Mesenchymal stem cell (in vitro differentiated cells and primary cell): ENCODE measurements at regions not wholly inside any gene's neighbourhood (a gene's known extent, or its start where the extent isn't known, plus 50 kb on each side); places are given as distances from the start of the nearest gene placed in this dataset.

Experiments
- DNase-seq: peaks from one replicate; pipeline ENCODE4 v3.0.0-alpha.2; 2013
- H2AFZ ChIP-seq: one replicate; pipeline ENCODE4 v1.6.1; 2013; ENCODE audit warnings: low read depth, mild to moderate bottlenecking, control low read depth, inconsistent platforms, low read length, moderate library complexity
- H2AK5ac ChIP-seq: 2 replicates; pipeline ENCODE4 v1.6.1; 2013; ENCODE audit warnings: low read length, moderate library complexity, mild to moderate bottlenecking, inconsistent platforms; ENCODE audit not compliant: severe bottlenecking
- H2BK120ac ChIP-seq: one replicate; pipeline ENCODE4 v1.6.1; 2013; ENCODE audit warnings: low read depth, mild to moderate bottlenecking, inconsistent platforms, low read length, moderate library complexity
- H2BK12ac ChIP-seq, 2 experiments: one replicate each; pipeline ENCODE4 v1.6.1; 2013; ENCODE audit warnings: inconsistent platforms in 2 of 2, low read length in 2 of 2, mild to moderate bottlenecking in 2 of 2, moderate library complexity in 2 of 2, control low read depth in 1 of 2
- H2BK15ac ChIP-seq: one replicate; pipeline ENCODE4 v1.6.1; 2013; ENCODE audit warnings: mild to moderate bottlenecking, low read depth, inconsistent platforms; ENCODE audit not compliant: poor library complexity, severe bottlenecking
- H2BK5ac ChIP-seq: 2 replicates; pipeline ENCODE4 v1.6.1; 2013; ENCODE audit warnings: low read depth, mild to moderate bottlenecking, low read length, control low read depth, inconsistent platforms; ENCODE audit not compliant: poor library complexity, severe bottlenecking
- H3K14ac ChIP-seq, 2 experiments: one replicate each; pipeline ENCODE4 v1.6.1; 2013; ENCODE audit warnings: inconsistent platforms in 2 of 2, low read length in 2 of 2, control low read depth in 1 of 2, mild to moderate bottlenecking in 1 of 2, moderate library complexity in 1 of 2
- H3K18ac ChIP-seq, 2 experiments: one replicate each; pipeline ENCODE4 v1.6.1; 2013; ENCODE audit warnings: inconsistent platforms in 2 of 2, low read length in 2 of 2, control low read depth in 1 of 2, low read depth in 1 of 2, mild to moderate bottlenecking in 1 of 2
- H3K23ac ChIP-seq, 2 experiments: one replicate each; pipeline ENCODE4 v1.6.1; 2013; ENCODE audit warnings: inconsistent platforms in 2 of 2, low read length in 2 of 2, mild to moderate bottlenecking in 2 of 2, moderate library complexity in 2 of 2, control low read depth in 1 of 2
- H3K27ac ChIP-seq: 2 replicates; pipeline ENCODE4 v1.5.1; 2013; ENCODE audit warnings: mild to moderate bottlenecking, moderate library complexity, low read length, control low read depth, inconsistent platforms; ENCODE audit not compliant: poor library complexity, severe bottlenecking
- H3K27me3 ChIP-seq, 2 experiments: 2 replicates each; pipeline versions ENCODE4 v1.6.1 to v1.7.0; 2013; ENCODE audit warnings: low read length in 2 of 2, mild to moderate bottlenecking in 2 of 2, moderate library complexity in 2 of 2, control low read depth in 1 of 2, inconsistent platforms in 1 of 2; ENCODE audit not compliant: control insufficient read depth in 1 of 2, insufficient read depth in 1 of 2
- H3K36me3 ChIP-seq, 2 experiments: 2 replicates each; pipeline versions ENCODE4 v1.6.1 to v1.7.0; 2013; ENCODE audit warnings: low read length in 2 of 2, control low read depth in 1 of 2, inconsistent platforms in 1 of 2, low read depth in 1 of 2, mild to moderate bottlenecking in 1 of 2; ENCODE audit not compliant: insufficient read depth in 2 of 2, control insufficient read depth in 1 of 2
- H3K4ac ChIP-seq, 2 experiments: one replicate each; pipeline ENCODE4 v1.6.1; 2013; ENCODE audit warnings: inconsistent platforms in 2 of 2, low read length in 2 of 2, mild to moderate bottlenecking in 2 of 2, moderate library complexity in 2 of 2, control low read depth in 1 of 2, low read depth in 1 of 2
- H3K4me1 ChIP-seq: 2 replicates; pipeline ENCODE4 v1.6.1; 2013; ENCODE audit warnings: low read depth, low read length, control low read depth; ENCODE audit not compliant: control insufficient read depth, insufficient read depth
- H3K4me2 ChIP-seq: 2 replicates; pipeline ENCODE4 v1.6.1; 2013; ENCODE audit warnings: low read length, mild to moderate bottlenecking, inconsistent platforms; ENCODE audit not compliant: poor library complexity, severe bottlenecking
- H3K4me3 ChIP-seq, 2 experiments: 2 replicates each; pipeline versions ENCODE4 v1.5.1 to v1.7.0; 2013; ENCODE audit warnings: low read length in 2 of 2, mild to moderate bottlenecking in 2 of 2, control low read depth in 1 of 2, low read depth in 1 of 2; ENCODE audit not compliant: insufficient read depth in 1 of 2
- H3K79me1 ChIP-seq: replicated peaks from 2 replicates; pipeline ENCODE4 v1.6.1; 2013; ENCODE audit warnings: mild to moderate bottlenecking, control low read depth, low read length, inconsistent platforms; ENCODE audit not compliant: poor library complexity, severe bottlenecking
- H3K9ac ChIP-seq: 2 replicates; pipeline ENCODE4 v1.7.0; 2013; ENCODE audit warnings: mild to moderate bottlenecking, low read length, moderate library complexity
- H3K9me3 ChIP-seq: 2 replicates; pipeline ENCODE4 v1.7.0; 2013; ENCODE audit warnings: mild to moderate bottlenecking, low read length; ENCODE audit not compliant: control insufficient read depth
- H4K8ac ChIP-seq: one replicate; pipeline ENCODE4 v1.6.1; 2013; ENCODE audit warnings: inconsistent platforms, mild to moderate bottlenecking, low read length, moderate library complexity
- H4K91ac ChIP-seq: one replicate; pipeline ENCODE4 v1.6.1; 2013; ENCODE audit warnings: mild to moderate bottlenecking, low read length, inconsistent platforms
- WGBS: methylation state at CpG from one replicate; pipeline ENCODE4 v1.1.7; 2013; ENCODE audit warnings: mixed read lengths; 5-methylcytosine and 5-hydroxymethylcytosine counted together

GRCh38 chr5:36478646-36479317, 127.6 kb upstream of the SLC1A3 start:
- WGBS = 87% methylated on average over 6 of the region's 7 CpGs
- Histone ChIP-seq H3K4me2 (no peak overlapping the region), H3K79me1 (no peaks in the 10 kb centered on the region), H2AFZ (no peak overlapping the region), H3K18ac (no peak overlapping the region), H2BK15ac (no peak overlapping the region), H3K36me3 (no peaks in the 10 kb centered on the region), H3K27ac (no peak overlapping the region), H3K9me3 (no peaks in the 10 kb centered on the region), H3K23ac (no peak overlapping the region), H2BK120ac (no peak overlapping the region), H2BK12ac (no peak overlapping the region), H3K9ac (no peak overlapping the region), H4K91ac (no peak overlapping the region), H2AK5ac (no peak overlapping the region), H3K4me3 (no peak overlapping the region), H4K8ac (no peak overlapping the region), H3K14ac (no peak overlapping the region), H2BK5ac (no peak overlapping the region), H3K4ac (no peak overlapping the region), H3K4me1 (no peaks in the 10 kb centered on the region), H3K27me3 (no peaks in the 10 kb centered on the region)
- DNase-seq = no peak

GRCh38 chr5:36481454-36482120, 124.8 kb upstream of the SLC1A3 start:
- no peak for DNase-seq
- WGBS = 76% methylated on average over 4 of the region's 5 CpGs
- no peaks in the 10 kb centered on the region for H3K27me3 ChIP-seq

GRCh38 chr5:36482812-36483211, 123.6 kb upstream of the SLC1A3 start:
- H2AK5ac ChIP-seq = no peak overlapping the region
- no peaks in the 10 kb centered on the region for H3K36me3 ChIP-seq
- no peak overlapping the region for H2AFZ ChIP-seq

More at GRCh38 chr5:36481454-36482120, 124.8 kb upstream of the SLC1A3 start:
- Histone ChIP-seq H3K23ac (no peak overlapping the region), H2BK15ac (no peak overlapping the region), H3K27ac (no peak overlapping the region), H2BK12ac (no peak overlapping the region), H4K8ac (no peak overlapping the region), H3K4me2 (no peak overlapping the region), H3K79me1 (no peaks in the 10 kb centered on the region), H2AFZ (no peak overlapping the region), H2AK5ac (no peak overlapping the region), H3K4me3 (no peak overlapping the region), H3K14ac (no peak overlapping the region), H2BK120ac (no peak overlapping the region), H3K4ac (no peak overlapping the region), H4K91ac (no peak overlapping the region), H3K9me3 (no peaks in the 10 kb centered on the region), H3K9ac (no peak overlapping the region), H2BK5ac (no peak overlapping the region), H3K18ac (no peak overlapping the region), H3K4me1 (no peaks in the 10 kb centered on the region), H3K36me3 (no peaks in the 10 kb centered on the region)

GRCh38 chr5:36489505-36489904, 116.9 kb upstream of the SLC1A3 start:
- Histone ChIP-seq H3K9ac (no peak overlapping the region), H2AFZ (no peak overlapping the region), H2AK5ac (peak overlapping the region; percentile 70), H3K27me3 (no peaks in the 10 kb centered on the region), H3K14ac (no peak overlapping the region), H3K36me3 (no peaks in the 10 kb centered on the region), H2BK120ac (no peak overlapping the region), H3K4ac (no peak overlapping the region), H3K4me3 (no peak overlapping the region), H4K8ac (no peak overlapping the region), H2BK15ac (no peak overlapping the region), H4K91ac (no peak overlapping the region), H3K79me1 (no peaks in the 10 kb centered on the region), H3K9me3 (no peaks in the 10 kb centered on the region), H2BK12ac (no peak overlapping the region), H3K4me2 (no peak overlapping the region), H3K23ac (no peak overlapping the region), H2BK5ac (no peak overlapping the region), H3K4me1 (peaks cover 10% of the 10 kb centered on the region), H3K18ac (no peak overlapping the region), H3K27ac (peak overlapping the region; percentile 86)
- WGBS = 100% methylated on average over 2 of the region's 5 CpGs
- no peak for DNase-seq

More at GRCh38 chr5:36482812-36483211, 123.6 kb upstream of the SLC1A3 start:
- Histone ChIP-seq H3K4ac (no peak overlapping the region), H2BK12ac (no peak overlapping the region), H3K9me3 (no peaks in the 10 kb centered on the region), H3K23ac (no peak overlapping the region), H3K4me3 (no peak overlapping the region), H3K4me2 (no peak overlapping the region), H3K27ac (no peak overlapping the region), H3K14ac (no peak overlapping the region), H2BK15ac (no peak overlapping the region), H3K4me1 (no peaks in the 10 kb centered on the region), H2BK120ac (no peak overlapping the region), H4K8ac (no peak overlapping the region), H3K79me1 (no peaks in the 10 kb centered on the region), H3K18ac (no peak overlapping the region), H3K27me3 (no peaks in the 10 kb centered on the region), H4K91ac (no peak overlapping the region), H3K9ac (no peak overlapping the region), H2BK5ac (no peak overlapping the region)
- DNase-seq = no peak
